ENCODE measurements at regions not wholly inside any gene's neighbourhood (a gene's known extent, or its start where the extent isn't known, plus 50 kb on each side); places are given as distances from the start of the nearest gene placed in this dataset.

GRCh38 chr3:72261566-72262564 lies 476.9 kb upstream of the PROK2 start:
- Histone ChIP-seq H3K36me3 (ENCODE audit: control insufficient read depth, insufficient read depth, low read length) (no peaks in the 10 kb centered on the region), H3K4me3 (ENCODE audit: low read depth, low read length) (no peak overlapping the region), H3K27me3 (ENCODE audit: control insufficient read depth, insufficient read depth, low read length) (peaks cover 15% of the 10 kb centered on the region)
- TF ChIP-seq CTCF (IDR thresholded peaks at IDR 0.05; ENCODE audit: insufficient read depth, low read length, poor library complexity, severe bottlenecking) = no peak
- no peak for DNase-seq (ENCODE audit: low read depth)

DNA sequence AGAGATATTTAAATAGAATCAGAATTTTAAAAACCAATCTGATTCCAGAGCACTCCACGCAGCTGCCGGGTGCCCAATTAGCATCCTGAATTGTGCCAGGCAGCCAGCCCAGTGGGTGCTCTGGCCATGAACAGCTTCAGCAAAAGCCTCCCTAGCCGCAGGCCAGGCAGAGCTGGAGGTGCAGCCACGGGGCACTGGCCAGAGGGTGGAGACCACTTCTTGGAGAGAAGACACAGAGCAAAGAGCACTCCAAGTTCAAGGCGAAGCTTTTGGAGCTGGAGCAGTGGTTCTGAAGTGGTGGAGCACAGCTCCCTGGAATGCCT lies 475.6 kb upstream of the PROK2 start:
- DNase-seq (ENCODE audit: low read depth) = no peak
- Histone ChIP-seq H3K4me3 (ENCODE audit: low read depth, low read length) (no peak overlapping the region), H3K27me3 (ENCODE audit: control insufficient read depth, insufficient read depth, low read length) (peaks cover 12% of the 10 kb centered on the region), H3K36me3 (ENCODE audit: control insufficient read depth, insufficient read depth, low read length) (no peaks in the 10 kb centered on the region)
- TF ChIP-seq CTCF (IDR thresholded peaks at IDR 0.05; ENCODE audit: insufficient read depth, low read length, poor library complexity, severe bottlenecking) = no peak

DNA sequence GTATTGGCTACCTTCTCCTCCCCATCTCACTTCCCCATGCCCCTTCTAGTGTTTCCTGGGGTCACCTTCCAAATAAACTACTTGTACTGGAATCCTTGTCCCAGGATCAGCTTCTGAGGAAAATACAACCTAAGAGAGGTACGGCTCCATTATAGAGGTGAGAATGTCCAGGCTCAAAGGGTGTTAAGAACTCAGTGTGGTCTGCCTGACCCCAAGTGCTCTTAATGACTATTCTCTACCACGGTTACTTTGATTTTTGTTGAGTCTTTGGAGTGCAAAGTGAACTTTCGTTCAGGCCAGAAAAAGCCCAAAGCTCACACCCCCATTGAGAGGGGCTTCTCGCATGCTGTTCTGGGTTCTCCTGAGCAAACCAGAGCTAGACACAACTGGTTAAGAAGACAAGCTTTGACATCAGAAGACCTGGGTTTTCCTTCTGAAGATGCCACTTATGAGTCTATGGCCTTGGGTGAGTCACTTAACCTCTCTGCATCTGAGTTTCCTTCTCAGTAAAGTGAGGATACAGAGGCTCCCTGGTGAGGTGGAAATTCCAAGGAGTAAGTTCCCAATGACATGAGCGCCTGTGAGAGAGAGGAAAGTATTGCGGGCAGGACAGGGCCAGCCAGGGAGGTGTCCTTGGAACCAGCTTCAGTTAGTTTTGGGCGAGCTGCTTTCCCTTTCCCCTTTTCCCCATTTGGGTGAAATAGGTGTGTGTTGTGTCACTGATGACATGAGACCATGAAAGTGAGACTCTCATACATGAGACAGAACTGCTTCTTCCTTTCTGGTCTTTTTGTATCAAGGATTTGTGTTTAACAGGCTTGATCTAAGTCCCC lies 475.0 kb upstream of the PROK2 start:
- TF ChIP-seq CTCF (IDR thresholded peaks at IDR 0.05; ENCODE audit: insufficient read depth, low read length, poor library complexity, severe bottlenecking) = no peak
- no peak overlapping the region for H3K4me3 ChIP-seq (ENCODE audit: low read depth, low read length)
- peaks cover 14% of the 10 kb centered on the region for H3K27me3 ChIP-seq (ENCODE audit: control insufficient read depth, insufficient read depth, low read length)
- no peaks in the 10 kb centered on the region for H3K36me3 ChIP-seq (ENCODE audit: control insufficient read depth, insufficient read depth, low read length)
- no peak for DNase-seq (ENCODE audit: low read depth)

- peaks cover 12% of the 10 kb centered on the region for H3K27me3 ChIP-seq (ENCODE audit: control insufficient read depth, insufficient read depth, low read length)
- H3K36me3 ChIP-seq (ENCODE audit: control insufficient read depth, insufficient read depth, low read length) = no peaks in the 10 kb centered on the region
- no peak for DNase-seq (ENCODE audit: low read depth)
- no peak for TF ChIP-seq CTCF (IDR thresholded peaks at IDR 0.05; ENCODE audit: insufficient read depth, low read length, poor library complexity, severe bottlenecking)
- no peak overlapping the region for H3K4me3 ChIP-seq (ENCODE audit: low read depth, low read length)
These were observed 473.6 kb upstream of the PROK2 start for GRCh38 chr3:72258361-72259141.

DNA sequence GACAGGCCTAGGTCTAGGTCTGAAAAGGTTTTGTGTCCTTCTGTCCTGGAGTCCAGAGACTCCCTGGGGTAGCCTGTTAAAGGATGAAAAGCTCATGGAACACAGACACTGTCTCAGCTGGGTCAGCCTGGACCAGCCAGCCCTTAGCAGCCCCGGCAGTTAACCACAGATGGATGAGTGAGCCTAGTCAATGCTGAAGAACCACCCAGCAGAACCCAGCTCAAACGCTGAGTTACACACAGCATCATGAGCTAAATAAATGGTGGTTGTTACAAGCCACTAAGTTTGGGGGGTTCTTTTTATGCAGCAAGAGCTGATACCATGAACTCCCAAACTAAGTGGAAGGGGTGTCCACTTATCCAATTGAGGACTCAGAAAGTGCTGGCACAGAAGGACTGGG lies 472.8 kb upstream of the PROK2 start:
- no peak overlapping the region for H3K4me3 ChIP-seq (ENCODE audit: low read depth, low read length)
- no peak for TF ChIP-seq CTCF (IDR thresholded peaks at IDR 0.05; ENCODE audit: insufficient read depth, low read length, poor library complexity, severe bottlenecking)
- no peak for DNase-seq (ENCODE audit: low read depth)
- H3K27me3 ChIP-seq (ENCODE audit: control insufficient read depth, insufficient read depth, low read length) = peaks cover 14% of the 10 kb centered on the region
- H3K36me3 ChIP-seq (ENCODE audit: control insufficient read depth, insufficient read depth, low read length) = no peaks in the 10 kb centered on the region

Measured in kidney epithelial cell (primary cell).